ENCODE measurements at regions not wholly inside any gene's neighbourhood (a gene's known extent, or its start where the extent isn't known, plus 50 kb on each side); places are given as distances from the start of the nearest gene placed in this dataset.

DNA sequence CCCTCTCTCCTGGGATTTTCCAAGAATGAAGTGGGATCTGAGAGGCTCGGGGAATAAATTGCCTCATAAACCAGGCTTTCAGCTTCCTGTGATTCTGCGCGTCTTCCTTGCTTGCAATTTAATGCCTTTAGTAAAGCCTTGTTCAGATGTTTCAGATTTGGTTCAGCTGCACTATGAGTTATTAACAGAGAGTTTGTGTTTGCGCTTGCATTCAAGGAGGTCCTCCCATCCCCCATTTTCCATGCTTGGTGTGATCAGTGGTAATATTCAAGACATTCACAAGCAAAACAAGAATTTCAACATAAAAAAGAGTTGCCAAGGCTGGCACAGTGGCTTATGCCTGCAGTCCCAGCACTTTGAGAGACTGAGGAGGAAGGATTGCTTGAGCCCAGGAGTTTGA lies 1068.9 kb downstream of the TYW1 start:
- Histone ChIP-seq H3K4me1 (replicated peaks in 1 of 4; ENCODE audit: control insufficient read depth in 3 of 4, insufficient read depth in 4 of 4, low read length in 3 of 4) (peaks cover 0 to 3% (median 1%) of the 10 kb centered on the region in 4 experiments; a peak in 1 of 7 replicates), H3K27ac (ENCODE audit: low read depth, low read length) (no peak overlapping the region), H3K4me3 (ENCODE audit: extremely low read depth in 1 of 4, insufficient read depth in 2 of 4, low read depth in 3 of 4, low read length in 4 of 4) (no peak overlapping the region), H3K79me1 (ENCODE audit: low read depth, low read length) (no peaks in the 10 kb centered on the region), H3K4me2 (ENCODE audit: insufficient read depth in 1 of 2, low read depth in 2 of 2, low read length in 2 of 2) (no peak overlapping the region), H2BK120ac (replicated peaks; ENCODE audit: low read depth, low read length) (no peak overlapping the region), H3K4ac (replicated peaks; ENCODE audit: insufficient read length, low read depth, low read length) (no peak overlapping the region), H3K36me3 (ENCODE audit: control insufficient read depth in 2 of 4, insufficient read depth in 4 of 4, low read length in 3 of 4) (no peaks in the 10 kb centered on the region), H2BK12ac (ENCODE audit: low read depth, low read length) (no peak overlapping the region), H3K14ac (ENCODE audit: insufficient read length) (no peak overlapping the region), H3K23me2 (ENCODE audit: low read depth, low read length) (0 out of 2 replicates have a peak, but pooled peaks cover 2% of the 10 kb centered on the region), H2BK5ac (ENCODE audit: low read depth, low read length) (no peak overlapping the region), H4K5ac (ENCODE audit: insufficient read length, low read depth, low read length) (no peak overlapping the region), H3K27me3 (replicated peaks in 1 of 4; ENCODE audit: control insufficient read depth in 3 of 4, extremely low read depth in 1 of 4, insufficient read depth in 3 of 4, low read length in 3 of 4) (no peaks in the 10 kb centered on the region), H3K9me3 (ENCODE audit: insufficient read depth in 2 of 2, low read depth in 1 of 2, low read length in 1 of 2) (no peaks in the 10 kb centered on the region), H2BK20ac (ENCODE audit: low read length) (no peak overlapping the region), H4K91ac (replicated peaks; ENCODE audit: insufficient read length, low read length) (no peak overlapping the region), H2BK15ac (ENCODE audit: low read length) (no peak overlapping the region), H3K56ac (replicated peaks; ENCODE audit: insufficient read length, low read depth, low read length) (no peak overlapping the region), H2AFZ (ENCODE audit: low read length) (peak overlapping the region; percentile 74), H3K18ac (ENCODE audit: extremely low read depth, low read length) (no peak overlapping the region; the same call in 1 of the 2 replicates), H3K79me2 (ENCODE audit: control insufficient read depth in 1 of 2, insufficient read depth in 2 of 2, low read length in 2 of 2) (no peaks in the 10 kb centered on the region), H2AK5ac (ENCODE audit: low read depth, low read length) (no peak overlapping the region), H3K23ac (ENCODE audit: insufficient read length) (no peak overlapping the region), H4K20me1 (replicated peaks in 1 of 2; ENCODE audit: control insufficient read depth in 1 of 2, insufficient read depth in 2 of 2, low read length in 2 of 2) (no peaks in the 10 kb centered on the region), H4K8ac (ENCODE audit: extremely low read depth, insufficient read depth, low read length) (no peak overlapping the region), H3K9ac (replicated peaks in 1 of 4; ENCODE audit: extremely low read depth in 1 of 4, low read depth in 3 of 4, low read length in 3 of 4) (no peak overlapping the region)
- CTCF ChIA-PET (ENCODE audit: partially characterized antibody), result interaction anchor here (0.9 to 1.9 kb wide), 7 partner anchors 10 to 530 kb away, joined by 3 to 6 read pairs (median 4); no protein-coding TSS in a partner anchor
- FAIRE-seq, result no peak
- no peak for DNase-seq (ENCODE audit: low read depth in 1 of 2, low spot score in 2 of 2)
- POLR2A ChIA-PET (ENCODE audit: partially characterized antibody), result no interaction called here
- TF ChIP-seq BRCA1 (IDR thresholded peaks at IDR 0.05; ENCODE audit: low read depth, low read length), result no peak
- TF ChIP-seq CEBPB (IDR thresholded peaks at IDR 0.05; ENCODE audit: low read depth, low read length), result no peak
- no peak for TF ChIP-seq BACH1 (IDR thresholded peaks at IDR 0.05; ENCODE audit: low read length)
- TF ChIP-seq RBBP5 (IDR thresholded peaks at IDR 0.05; ENCODE audit: borderline replicate concordance, low read depth, low read length), result no peak
- WGBS, 2 experiments (ENCODE audit: extremely low coverage in 1 of 2, insufficient coverage in 1 of 2, insufficient read length in 1 of 2, insufficient replicate concordance in 2 of 2, low coverage in 1 of 2, low lambda C conversion rate in 2 of 2, missing lambda C conversion rate in 1 of 2), result 97% methylated on average over 4 of the region's 4 CpGs; no CpG with 5 or more reads in 1 of the 2 experiments

All from H1 (cell line).